ENCODE measurements at regions not wholly inside any gene's neighbourhood (a gene's known extent, or its start where the extent isn't known, plus 50 kb on each side); places are given as distances from the start of the nearest gene placed in this dataset.
"Not testable (repeated sequence)": the region's sequence is repeated elsewhere in the genome, so short reads cannot be mapped to it uniquely, and the experiment has no call there.

DNA sequence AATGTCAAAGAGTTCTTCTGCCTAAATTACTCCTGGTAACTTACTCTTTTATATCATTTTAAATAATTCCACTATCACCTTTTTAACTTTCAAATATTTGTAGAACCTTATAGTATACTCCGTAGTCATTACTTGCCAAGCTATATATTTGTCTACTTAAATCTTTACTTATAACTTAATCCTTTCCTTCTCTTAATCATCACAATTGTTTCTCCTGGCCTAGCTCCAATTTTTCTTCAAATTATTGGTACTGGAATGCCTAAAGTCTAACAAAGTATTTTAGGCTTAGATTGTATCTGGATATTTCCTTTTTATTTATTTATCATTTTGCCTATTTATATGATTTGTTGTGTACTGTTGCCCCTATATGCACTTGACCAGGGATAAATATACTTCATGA lies 109.5 kb downstream of the MZT1 start:
- H3K36me3 Mint-ChIP-seq (ENCODE audit: insufficient read depth, unreplicated experiment) = no peaks in the 10 kb centered on the region
- CTCF ChIA-PET = interaction anchor here (0.6 kb wide), 1 partner anchor 20 kb away, joined by 3 read pairs; no protein-coding TSS in a partner anchor
- no peaks in the 10 kb centered on the region for H3K9me3 Mint-ChIP-seq (ENCODE audit: unreplicated experiment)
- TF ChIP-seq, protein P1, sequence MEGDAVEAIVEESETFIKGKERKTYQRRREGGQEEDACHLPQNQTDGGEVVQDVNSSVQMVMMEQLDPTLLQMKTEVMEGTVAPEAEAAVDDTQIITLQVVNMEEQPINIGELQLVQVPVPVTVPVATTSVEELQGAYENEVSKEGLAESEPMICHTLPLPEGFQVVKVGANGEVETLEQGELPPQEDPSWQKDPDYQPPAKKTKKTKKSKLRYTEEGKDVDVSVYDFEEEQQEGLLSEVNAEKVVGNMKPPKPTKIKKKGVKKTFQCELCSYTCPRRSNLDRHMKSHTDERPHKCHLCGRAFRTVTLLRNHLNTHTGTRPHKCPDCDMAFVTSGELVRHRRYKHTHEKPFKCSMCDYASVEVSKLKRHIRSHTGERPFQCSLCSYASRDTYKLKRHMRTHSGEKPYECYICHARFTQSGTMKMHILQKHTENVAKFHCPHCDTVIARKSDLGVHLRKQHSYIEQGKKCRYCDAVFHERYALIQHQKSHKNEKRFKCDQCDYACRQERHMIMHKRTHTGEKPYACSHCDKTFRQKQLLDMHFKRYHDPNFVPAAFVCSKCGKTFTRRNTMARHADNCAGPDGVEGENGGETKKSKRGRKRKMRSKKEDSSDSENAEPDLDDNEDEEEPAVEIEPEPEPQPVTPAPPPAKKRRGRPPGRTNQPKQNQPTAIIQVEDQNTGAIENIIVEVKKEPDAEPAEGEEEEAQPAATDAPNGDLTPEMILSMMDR (IDR thresholded peaks at IDR 0.05; ENCODE audit: unreplicated experiment) = no peak
- no peak overlapping the region for H3K4me3 Mint-ChIP-seq (ENCODE audit: unreplicated experiment)
- BruUV-seq (replicated peaks) = no TSS peak
- H3K27ac Mint-ChIP-seq (ENCODE audit: low read depth, unreplicated experiment) = no peak overlapping the region
- H3K27me3 Mint-ChIP-seq (ENCODE audit: insufficient read depth, unreplicated experiment) = peaks cover 11% of the 10 kb centered on the region
- intact Hi-C loops (cut with micrococcal nuclease) = no loop called here
- no peaks in the 10 kb centered on the region for H3K4me1 Mint-ChIP-seq (ENCODE audit: insufficient read depth, unreplicated experiment)
- no peak for DNase-seq (ENCODE audit: unreplicated experiment)
- POLR2A ChIA-PET = no interaction called here

- CTCF ChIA-PET = no interaction called here
- no peak overlapping the region for H3K27ac Mint-ChIP-seq (ENCODE audit: low read depth, unreplicated experiment)
- peaks cover 11% of the 10 kb centered on the region for H3K27me3 Mint-ChIP-seq (ENCODE audit: insufficient read depth, unreplicated experiment)
- H3K4me3 Mint-ChIP-seq (ENCODE audit: unreplicated experiment) = no peak overlapping the region
- H3K4me1 Mint-ChIP-seq (ENCODE audit: insufficient read depth, unreplicated experiment) = no peaks in the 10 kb centered on the region
- H3K36me3 Mint-ChIP-seq (ENCODE audit: insufficient read depth, unreplicated experiment) = no peaks in the 10 kb centered on the region
- H3K9me3 Mint-ChIP-seq (ENCODE audit: unreplicated experiment) = no peaks in the 10 kb centered on the region
- POLR2A ChIA-PET = no interaction called here
- intact Hi-C loops (cut with micrococcal nuclease) = no loop called here
- TF ChIP-seq, protein P1 (IDR thresholded peaks at IDR 0.05; ENCODE audit: unreplicated experiment) = no peak
- DNase-seq (ENCODE audit: unreplicated experiment) = no peak
- BruUV-seq (replicated peaks) = no TSS peak
Observed at GRCh38 chr13:72617186-72617585, 110.2 kb downstream of the MZT1 start.

- POLR2A ChIA-PET; H3K27ac Mint-ChIP-seq (ENCODE audit: low read depth, unreplicated experiment); DNase-seq (ENCODE audit: unreplicated experiment); H3K9me3 Mint-ChIP-seq (ENCODE audit: unreplicated experiment); CTCF ChIA-PET; H3K4me1 Mint-ChIP-seq (ENCODE audit: insufficient read depth, unreplicated experiment); BruUV-seq (replicated peaks); intact Hi-C loops (cut with micrococcal nuclease); H3K36me3 Mint-ChIP-seq (ENCODE audit: insufficient read depth, unreplicated experiment); H3K4me3 Mint-ChIP-seq (ENCODE audit: unreplicated experiment): not testable (repeated sequence)
- peaks cover 32% of the 10 kb centered on the region for H3K27me3 Mint-ChIP-seq (ENCODE audit: insufficient read depth, unreplicated experiment)
Observed at GRCh38 chr13:72610251-72610891, 117.1 kb downstream of the MZT1 start.

DNA sequence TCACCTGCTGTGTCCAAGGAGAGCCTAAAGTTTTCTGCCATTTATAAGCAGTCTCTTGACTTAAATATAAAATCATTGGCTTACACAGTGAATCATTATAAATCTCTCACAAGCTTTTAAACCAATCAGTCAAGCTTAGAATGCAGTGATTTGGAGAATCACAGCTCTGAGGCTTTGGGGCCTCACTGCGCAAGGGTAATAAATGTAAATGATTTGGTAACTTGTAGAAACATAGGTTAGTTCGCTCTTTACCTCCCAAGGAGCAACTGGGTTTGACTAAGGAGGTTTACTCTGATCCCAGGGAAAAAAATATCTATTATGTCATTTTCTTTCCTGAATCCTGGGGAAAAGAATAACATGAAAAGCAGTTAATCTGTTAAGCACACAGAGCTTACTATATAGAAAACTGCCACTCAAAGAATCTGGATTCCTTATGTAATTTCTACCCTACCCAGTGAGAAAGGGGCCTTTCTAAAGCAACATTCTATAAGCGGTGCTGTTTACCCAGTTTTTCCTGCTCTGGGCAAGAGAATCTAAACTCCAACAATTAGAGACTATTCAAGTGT lies 128.2 kb downstream of the MZT1 start:
- intact Hi-C loops (cut with micrococcal nuclease) = no loop called here
- BruUV-seq (replicated peaks) = no TSS peak
- ChIA-PET POLR2A (interaction anchor here (0.6 kb wide), 1 partner anchor 35 kb away, joined by 5 read pairs; no protein-coding TSS in a partner anchor), CTCF (no interaction called here)
- Mint-ChIP-seq H3K4me3 (ENCODE audit: unreplicated experiment) (no peak overlapping the region), H3K4me1 (ENCODE audit: insufficient read depth, unreplicated experiment) (no peaks in the 10 kb centered on the region), H3K9me3 (ENCODE audit: unreplicated experiment) (no peaks in the 10 kb centered on the region), H3K27me3 (ENCODE audit: insufficient read depth, unreplicated experiment) (peaks cover 53% of the 10 kb centered on the region), H3K36me3 (ENCODE audit: insufficient read depth, unreplicated experiment) (no peaks in the 10 kb centered on the region), H3K27ac (ENCODE audit: low read depth, unreplicated experiment) (no peak overlapping the region)
- TF ChIP-seq, protein P1 (IDR thresholded peaks at IDR 0.05; ENCODE audit: unreplicated experiment) = no peak
- no peak for DNase-seq (ENCODE audit: unreplicated experiment)

All from MCF 10A (cell line).